ENCODE measurements at regions not wholly inside any gene's neighbourhood (a gene's known extent, or its start where the extent isn't known, plus 50 kb on each side); places are given as distances from the start of the nearest gene placed in this dataset.

DNA sequence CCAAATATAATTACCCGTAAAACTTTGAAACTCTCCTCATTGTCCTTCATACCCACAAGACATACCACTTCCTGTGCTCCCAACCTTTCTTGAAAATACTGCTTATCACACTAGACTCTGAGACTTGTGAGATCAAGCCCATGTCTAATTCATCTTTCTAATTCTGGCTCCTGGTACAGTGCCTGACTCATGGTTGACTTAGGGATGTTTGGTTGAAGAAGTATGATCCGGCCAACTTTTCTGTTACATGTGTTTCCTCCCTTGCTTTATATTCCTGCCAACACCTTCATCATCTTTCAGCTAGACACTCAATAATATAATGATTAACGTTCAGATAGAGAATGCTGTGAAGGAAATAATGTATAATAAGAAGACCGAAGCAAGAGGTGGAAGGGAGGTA, 58.2 kb downstream of the MEX3B start:
- DNase-seq, result no peak

DNA sequence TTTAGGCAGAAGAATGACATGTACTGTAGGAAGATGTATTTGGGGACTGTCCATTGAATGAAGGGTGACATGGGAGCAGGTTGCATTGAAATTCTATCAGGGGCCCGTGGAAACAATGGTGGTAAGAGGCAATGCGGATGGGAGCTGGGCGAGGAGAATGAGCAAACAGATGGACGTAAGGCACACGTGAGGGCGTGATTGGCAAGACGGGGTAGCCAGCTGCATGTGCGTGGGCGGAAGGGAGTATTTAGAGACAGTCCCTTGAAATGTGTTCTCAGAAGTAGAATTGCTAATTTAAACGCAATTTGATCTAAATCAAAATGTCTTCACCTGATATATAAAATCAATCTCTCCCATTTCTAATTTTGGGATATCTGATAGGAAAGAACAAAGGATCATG, 62.3 kb downstream of the MEX3B start:
- no peak for DNase-seq

DNA sequence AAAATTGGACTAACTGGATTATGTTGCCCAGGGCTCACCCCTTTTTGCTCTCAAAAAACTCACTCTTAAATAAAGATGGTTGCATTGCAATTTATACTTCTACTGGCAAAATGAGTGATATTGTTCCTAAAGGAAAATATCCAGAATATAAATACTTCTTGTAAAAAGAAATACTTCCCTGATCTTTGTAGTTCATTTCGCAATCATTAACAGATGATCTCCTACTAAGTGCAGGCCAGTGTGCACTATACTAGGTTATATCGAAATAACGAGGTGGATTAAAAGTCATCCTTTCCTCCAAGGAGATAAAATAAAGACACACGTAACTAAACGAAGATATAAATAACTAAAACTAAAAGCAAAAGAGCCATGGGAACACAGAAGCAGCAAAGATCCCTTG, 63.0 kb downstream of the MEX3B start:
- DNase-seq, result no peak

DNA sequence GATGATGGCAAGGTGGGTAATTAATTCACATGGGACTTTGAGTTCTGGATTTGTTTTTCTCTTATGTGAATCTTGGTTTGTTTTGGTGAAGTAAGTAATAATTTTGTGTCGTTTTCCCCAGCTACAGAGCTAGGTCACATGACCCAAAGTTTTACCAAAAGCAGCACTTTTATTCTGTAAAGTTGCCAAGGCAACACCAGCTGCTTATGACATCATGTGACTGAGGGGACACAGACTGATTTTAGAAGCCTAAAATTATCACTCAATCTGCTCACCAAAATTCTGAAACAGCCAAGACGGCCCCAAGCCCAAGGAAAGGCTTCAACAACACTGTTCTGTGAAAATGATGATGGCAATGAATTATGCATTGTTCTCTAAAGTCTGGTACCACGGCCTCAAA, 63.9 kb downstream of the MEX3B start:
- DNase-seq, result no peak

DNA sequence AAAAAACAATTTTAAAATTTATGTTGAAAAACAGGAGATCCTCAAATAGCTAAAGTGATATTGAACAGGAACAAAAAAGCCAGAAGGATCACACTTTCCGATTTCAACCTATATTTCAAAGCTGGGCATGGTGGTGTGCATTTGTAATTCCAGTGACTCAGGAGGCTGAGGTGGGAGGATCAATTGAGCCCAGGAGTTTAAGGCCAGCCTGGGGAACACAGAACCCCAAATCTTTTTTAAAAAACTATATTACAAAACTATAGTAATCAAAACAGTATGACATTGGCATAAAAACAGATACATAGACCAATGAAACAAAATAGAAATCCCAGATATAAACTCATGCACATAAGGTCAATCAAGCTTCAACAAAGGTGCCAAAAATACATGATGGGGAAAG, 68.4 kb downstream of the MEX3B start:
- no peak for DNase-seq

DNA sequence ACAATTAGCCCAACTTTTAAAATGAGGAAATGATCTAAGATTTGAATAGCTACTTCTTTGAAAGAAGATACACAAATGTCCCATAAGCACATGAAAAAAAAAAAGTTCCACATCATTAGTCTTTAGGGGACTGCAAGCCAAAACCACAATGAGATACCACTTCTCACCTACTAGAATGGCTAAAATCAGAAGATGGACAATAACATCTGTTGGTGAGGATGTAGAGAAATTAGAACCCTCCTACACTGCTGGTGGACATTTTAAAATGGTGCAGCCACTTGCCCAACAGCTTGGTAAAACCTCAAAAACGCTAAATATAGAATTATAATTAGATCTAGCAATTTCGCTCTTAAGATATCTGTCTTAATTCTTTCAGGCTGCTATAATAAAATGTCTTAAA, 77.1 kb downstream of the MEX3B start:
- DNase-seq, result no peak

DNA sequence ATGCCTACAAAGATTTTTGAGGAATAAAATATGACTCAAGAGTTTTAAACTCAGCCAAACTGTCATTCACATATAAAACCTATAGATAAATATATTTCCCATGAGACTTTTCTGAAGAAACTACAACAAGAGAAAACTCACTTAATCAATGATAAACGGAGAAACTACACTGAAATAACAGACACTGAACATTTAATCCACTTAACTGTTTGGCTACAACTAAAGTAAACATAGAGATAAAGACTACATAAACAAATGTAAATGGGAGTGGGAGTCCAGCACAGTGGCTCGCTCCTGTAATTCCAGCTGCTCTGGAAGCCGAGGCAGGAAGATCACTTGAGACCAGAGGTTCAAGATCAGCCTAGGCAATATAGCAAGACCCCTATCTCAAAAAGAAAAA, 79.2 kb downstream of the MEX3B start:
- no peak for DNase-seq

DNA sequence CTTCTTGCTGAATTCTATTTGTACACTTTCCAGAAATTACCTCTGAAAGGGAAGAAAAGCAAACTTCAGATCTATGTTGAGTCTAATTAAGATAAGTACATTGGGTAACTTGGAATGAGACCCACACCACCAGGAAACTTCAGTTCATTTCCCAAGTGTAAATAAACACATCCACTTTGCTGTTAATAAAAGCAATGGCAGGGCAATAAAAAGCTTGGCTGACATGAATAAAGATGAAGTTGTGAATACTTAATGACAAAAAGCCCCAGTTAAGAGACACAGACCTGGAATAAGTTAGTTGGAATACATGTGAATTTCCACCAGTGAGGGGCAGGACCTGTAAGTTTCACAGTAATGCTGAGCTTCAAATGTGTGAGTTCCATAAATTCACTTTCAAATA, 83.3 kb downstream of the MEX3B start:
- DNase-seq, result no peak

DNA sequence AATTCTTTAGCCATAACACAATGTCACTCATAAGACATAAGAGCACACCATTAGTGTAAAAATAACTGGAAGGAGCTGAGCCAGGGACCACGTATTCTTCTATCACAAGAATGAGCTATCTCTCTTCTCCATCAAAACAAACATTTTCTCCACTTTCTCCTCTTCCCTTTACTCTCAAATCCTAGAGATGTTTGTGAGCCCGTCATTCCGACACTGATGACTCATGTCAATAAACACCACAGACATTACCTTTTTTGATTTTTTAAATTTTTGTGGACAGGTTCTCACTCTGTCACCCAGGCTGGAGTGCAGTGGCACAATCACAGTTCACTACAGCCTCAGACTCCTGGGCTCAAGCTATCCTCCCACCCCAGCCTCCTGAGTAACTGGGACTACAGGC, 86.6 kb downstream of the MEX3B start:
- no peak for DNase-seq

DNA sequence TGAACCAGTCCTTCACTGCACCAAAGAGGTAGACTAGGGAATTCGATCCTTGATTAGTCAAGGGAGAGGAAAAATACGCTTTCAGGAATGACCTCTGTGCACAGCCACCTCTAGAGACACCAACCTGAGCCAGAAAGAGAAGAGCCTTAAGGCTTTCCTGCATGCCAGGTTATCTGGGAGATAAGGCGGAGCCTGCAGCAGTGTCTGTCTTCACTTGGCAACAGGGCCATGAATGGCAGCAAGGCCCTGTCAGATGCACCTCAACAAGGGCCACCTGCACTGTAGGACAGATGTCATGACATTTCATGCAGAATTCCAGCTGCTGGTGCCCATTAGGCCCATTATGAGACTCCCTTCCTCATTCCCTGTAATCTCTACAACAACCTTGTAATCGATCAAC, 88.1 kb downstream of the MEX3B start:
- DNase-seq, result no peak

DNA sequence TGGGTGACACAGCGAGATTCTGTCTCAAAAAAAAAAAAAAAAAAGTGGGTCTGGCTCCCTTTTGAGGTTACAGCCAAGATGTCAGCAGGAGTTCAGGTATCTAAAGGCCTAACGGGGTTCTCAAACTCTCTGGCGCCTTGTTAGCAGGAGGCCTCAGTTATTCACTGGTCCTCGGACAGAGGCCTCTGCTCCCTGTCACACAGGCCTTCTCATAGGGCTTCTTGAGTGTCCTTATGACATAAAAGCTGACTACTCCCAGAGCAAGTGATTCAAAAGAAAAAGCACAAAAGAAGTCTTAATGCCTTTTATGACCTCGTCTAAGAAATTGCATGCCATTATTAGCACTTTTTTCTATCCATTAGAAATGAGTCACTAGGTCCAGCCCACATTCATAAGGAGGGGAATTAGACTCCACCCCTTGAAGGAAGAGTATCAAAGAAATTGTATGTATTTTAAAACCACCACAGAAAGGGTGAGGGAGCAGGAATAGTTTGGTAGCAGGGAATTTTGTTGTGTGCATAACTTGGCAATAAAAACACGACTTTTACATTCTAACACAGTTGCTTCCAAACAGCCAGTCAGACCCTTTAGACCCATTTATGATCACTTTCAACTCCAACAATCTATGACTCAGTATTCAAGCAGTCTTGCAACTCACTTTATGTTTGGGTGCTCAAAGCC, 90.3 kb downstream of the MEX3B start:
- DNase-seq, result no peak

DNA sequence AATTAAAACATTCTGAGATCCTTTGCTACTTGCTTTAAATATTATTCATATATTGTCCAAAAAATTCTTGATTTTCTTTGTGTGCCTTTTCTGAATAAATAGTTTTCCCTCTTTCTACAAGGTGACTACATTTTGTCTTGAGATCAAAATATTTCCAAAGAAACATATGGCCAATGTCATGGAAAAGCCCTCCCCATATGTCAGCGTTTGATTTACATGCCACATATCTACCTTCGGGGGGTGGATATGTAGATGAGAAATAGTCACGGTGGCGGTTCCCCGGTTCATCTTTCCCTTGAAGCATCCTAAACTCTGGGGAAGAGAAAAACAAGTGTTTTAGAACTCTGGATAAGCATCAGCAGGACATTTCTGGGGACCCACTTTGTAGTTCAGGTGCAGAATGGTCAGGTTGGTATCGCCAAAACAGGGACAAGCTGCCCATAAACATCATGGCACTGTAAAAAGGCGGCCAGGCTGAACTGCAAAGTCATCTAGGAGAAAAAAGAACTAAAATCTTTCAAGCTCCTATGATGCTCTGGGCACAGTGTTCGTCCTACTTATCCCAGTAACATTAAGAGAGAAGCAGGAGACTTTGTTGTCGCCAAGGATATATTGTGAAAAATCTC, 91.5 kb downstream of the MEX3B start:
- DNase-seq, result no peak

DNA sequence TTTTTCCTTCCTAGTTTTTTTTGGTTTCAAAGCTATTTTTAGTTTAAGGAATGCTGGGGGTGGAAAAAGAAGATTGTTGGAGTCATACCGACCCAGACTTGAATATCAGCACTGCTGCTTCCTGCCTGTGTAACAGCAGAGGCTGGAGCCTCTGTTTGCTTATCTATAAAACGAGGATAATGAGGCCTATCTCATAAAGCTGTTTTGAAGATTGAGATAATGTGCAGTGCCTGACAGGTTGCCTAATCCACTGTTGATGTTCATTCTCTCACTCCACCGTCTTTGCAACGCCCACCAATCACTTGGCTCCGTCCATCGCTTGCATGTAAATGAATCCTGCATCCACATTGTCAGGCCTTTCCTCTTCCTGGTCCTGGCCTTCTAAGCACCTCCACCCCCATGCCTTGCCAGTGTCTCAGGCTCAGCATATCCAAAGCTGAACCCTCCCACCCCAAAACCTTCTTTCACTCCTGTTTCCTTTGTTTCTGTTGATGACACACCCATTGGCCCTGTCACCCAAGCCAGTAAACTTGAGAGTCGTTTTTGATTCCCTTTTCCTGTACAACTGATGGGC, 94.9 kb downstream of the MEX3B start:
- DNase-seq, result no peak

DNA sequence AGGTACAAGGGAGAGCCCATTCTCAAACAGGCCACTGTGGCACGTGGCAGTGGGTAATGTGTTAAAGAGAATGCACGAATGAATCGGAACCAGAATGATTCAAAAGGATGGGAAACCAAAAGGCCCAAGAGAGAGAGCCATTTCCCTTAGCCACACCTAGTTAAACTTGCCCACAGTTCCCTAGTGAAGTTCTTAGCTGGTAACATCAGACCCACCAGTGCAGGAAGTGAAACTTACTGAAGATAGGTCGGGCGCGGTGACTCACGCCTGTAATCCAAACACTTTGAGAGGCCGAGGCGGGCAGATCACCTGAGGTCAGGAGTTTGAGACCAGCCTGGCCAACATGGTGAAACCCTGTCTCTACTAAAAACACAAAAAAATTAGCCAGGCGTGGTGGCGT, 97.1 kb downstream of the MEX3B start:
- no peak for DNase-seq

DNA sequence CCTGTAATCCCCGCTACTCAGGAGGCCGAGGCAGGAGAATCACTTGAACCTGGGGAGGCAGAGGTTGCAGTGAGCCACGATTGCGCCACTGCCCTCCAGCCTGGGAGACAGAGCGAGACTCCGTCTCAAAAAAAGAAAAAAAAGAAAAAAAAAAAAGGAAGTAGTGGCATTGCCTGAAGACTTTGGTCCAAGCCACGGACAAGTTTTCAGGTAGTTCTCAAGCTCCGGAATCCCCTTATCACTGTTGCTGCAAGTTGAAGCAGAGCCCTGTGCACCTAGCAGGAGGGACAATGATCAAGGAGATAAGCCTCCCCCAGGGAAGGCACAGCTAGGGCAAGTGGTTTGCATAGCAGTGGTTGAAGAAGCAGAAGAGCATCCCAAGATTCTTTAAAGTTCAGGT, 97.6 kb downstream of the MEX3B start:
- DNase-seq, result no peak

DNA sequence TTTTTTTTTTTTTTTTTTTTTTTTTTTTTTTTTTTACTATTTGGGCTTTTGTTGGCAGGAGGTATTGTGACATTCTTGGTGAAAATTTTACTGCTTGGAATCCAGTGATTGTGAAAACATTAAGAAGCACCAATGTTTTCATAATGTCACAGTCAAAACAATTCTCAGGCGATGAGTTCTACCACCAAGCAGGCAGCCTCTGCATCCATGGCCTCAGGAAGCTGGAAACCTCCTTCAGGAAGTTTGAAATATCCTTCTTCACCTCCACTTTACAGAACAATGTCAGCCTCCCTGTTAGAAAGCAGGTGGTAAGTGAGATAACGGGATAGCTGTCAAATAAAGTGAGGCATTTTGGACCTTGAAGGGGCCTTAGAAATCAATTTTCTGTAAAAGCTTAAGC, 98.3 kb downstream of the MEX3B start:
- no peak for DNase-seq

DNA sequence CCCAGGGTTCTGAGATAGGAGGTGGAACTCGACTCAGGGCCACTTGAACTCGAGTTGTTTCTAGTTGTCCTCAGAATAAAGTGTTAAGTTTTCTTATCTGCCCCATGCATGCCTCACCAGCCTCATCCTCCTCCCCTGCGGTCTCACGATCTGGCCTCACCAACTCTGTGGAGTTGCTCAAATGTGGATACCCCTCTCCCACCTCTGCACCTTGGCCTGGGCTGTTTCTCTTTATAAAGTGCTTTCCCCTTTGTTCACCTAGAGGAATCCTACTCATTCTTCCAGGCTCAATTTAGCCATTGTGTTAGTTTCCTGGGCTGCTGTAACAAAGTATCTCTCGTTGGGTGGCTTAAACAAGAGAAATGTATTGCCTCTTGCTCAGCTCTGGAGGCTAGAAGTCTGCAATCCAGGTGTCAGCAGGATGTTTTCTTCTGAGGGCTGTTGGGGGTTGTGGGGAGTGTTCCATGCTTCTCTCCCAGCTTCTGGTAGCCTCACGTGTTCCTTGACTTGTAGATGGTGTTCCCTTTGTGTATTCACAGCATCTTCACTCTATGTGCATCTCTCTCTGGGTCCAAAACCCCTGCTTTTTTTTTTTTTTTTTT, 100.7 kb downstream of the MEX3B start:
- no peak for DNase-seq

DNA sequence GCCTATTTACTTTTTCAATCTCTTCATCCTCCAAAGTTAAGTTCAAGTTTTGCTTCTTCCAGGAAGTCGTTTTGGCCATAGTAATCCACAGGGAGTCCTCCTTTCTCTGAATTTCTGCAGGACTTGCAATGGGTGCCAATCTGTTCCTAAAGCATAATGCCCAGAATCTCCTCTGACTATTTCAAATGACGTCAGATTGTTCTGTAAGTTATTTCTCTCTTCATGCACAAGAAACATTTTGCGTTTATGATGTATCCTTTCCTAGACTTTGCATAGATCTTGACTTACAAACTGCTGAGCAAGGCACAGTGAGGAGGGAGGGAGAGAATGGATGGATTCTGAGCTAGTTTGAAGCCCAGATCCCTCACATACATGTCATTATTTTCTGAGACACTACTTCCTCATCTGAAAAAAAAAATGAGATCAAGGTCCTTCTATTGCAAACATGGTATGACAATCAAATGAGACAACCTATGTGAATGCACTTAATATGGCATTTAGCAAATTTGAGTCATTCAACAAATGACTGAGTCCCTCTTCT, 103.1 kb downstream of the MEX3B start:
- DNase-seq, result no peak

DNA sequence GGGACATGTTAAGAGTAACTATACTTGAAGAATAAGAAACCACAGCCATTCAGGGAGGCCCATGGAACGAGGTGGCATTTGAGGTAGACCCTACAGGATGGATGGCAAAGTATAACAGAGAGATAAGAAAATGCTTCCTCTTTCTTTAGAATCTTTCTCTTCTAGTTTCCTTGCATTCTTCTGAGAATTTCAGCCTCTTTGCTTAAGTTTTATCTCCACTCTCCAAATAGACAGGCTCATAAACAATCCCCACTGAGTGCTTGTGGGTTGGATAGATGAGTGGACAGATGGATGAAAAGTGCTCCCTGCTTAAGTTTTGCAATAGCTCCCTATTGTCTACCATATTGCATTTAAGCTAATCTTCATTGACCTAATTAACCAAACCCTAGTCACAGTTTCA, 103.7 kb downstream of the MEX3B start:
- DNase-seq, result no peak

DNA sequence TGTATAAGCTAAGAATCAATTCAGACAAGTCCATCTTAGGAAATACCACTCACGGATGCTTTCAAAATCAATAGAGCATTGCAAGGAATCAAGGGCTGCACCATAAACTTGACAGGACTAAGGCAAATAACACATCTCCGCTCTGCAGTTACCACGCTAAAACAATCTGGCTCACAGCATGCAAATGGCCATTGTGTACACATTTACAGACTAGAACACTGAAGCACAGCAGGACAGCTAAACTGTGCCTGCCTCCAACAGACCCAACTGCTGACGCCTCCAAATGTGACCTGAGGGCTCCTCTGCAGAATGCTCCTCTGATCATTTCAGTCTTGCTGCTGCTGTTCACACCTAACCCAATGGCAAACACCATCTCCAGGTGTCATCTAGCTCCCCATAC, 104.3 kb downstream of the MEX3B start:
- no peak for DNase-seq

DNA sequence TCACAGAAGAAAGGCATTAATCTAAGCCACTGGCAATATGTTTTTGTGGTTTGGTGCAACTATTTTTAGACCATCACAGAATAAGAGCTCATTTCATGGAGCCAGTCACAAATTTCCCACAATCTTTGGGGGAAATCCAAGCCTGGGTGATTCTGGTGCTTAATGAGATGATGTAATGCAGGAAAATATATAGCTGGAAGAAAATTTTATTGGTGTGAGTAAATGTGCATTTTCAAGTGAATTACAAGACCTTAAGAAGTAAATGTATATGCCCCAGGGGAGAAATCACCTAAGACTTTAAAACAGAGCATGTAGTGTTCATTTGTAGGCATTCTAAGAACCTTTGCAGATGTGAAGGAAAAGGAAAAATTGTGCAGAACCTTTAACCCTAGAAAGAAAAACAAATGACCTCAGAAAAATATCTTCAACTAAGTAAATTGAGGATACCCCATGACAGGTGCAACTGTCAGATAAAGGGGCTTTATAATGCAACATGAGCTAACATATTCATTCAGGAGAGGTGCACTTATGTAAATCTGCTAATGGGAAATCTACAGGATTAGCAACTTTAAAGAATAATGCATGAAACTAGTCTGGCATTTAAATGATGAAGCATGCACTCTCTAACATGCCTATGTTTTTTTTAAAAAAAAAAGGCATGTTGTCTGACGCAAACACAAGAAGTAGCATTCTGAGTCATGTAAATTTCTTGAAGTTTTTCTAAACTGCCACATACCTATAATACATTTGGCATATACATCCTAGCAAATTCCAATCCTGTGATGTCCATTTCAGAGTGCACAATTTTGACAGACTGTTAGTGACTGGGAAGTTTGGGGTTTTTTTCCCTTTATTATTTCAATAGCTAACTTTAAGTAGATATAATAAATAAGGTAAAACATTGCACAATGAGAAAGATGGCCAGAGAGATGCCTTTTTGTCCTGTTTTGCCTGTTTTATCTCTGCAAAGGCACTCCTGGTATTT, 105.1 kb downstream of the MEX3B start:
- DNase-seq, result no peak

DNA sequence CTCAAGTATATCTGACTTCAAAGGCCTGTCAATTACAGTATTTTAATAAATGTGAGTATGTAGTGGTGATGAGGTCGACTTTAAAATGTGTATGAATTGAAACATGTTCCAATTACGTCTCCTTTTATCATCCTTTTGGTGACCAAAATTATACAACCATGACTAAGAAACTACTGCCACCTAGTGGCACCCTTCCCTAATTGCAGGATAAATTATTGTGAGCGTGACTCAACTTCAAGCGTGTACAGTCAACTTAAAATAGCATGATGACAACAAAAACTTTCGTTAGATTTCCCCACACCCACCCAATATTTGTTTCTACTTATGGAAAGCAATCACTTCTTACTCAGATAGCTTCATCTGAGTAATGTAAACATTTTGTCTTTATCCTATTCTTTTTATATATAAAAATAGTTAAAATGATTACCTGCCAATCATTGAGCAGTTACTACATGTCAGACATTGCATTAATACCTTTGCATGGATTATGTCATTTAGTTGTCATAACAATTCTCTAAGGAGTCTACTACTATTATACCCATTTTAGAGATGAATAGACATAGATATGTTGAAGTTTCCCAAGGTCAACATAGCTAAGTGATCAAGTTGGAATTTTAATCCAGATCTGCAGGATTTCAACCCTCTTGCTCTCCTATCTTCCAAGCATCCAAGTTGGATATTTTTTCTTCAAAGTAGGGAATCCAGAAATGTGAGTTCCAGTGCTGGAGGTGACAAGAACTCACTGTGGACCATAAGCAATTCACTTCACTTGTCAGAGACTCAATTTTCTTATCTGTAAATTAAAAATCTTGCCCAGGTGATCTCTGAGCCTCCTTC, 106.0 kb downstream of the MEX3B start:
- DNase-seq, result no peak

All from NCI-H2107 (cell line).